ENCODE measurements at regions not wholly inside any gene's neighbourhood (a gene's known extent, or its start where the extent isn't known, plus 50 kb on each side); places are given as distances from the start of the nearest gene placed in this dataset.

DNA sequence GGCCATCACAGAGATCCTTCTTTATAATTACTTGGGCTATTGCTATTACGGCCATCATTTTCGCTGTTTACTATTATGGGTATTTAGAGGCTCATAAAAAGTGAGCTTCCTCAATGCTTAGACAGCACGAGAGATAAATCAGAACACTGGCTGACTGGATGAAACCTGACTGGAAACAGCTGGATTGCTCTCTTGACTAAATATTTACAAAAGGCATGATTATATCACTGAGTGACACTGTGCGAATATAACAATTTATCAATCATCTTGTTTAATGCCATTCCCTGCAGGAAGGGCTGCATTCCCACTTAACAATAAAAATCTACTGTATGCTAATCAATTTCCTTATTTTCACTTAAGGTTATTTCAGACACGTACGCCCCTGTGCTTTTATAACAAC is 260.1 kb upstream of the ARID1B start:
- Histone ChIP-seq H3K9ac (ENCODE audit: low read length) (no peak overlapping the region), H3K27ac (ENCODE audit: low read depth, low read length) (no peak overlapping the region), H3K36me3 (ENCODE audit: control insufficient read depth, insufficient read depth, low read length) (no peaks in the 10 kb centered on the region), H3K4me1 (ENCODE audit: control insufficient read depth, insufficient read depth, low read length) (no peaks in the 10 kb centered on the region), H3K9me3 (ENCODE audit: control insufficient read depth, insufficient read depth, low read depth, low read length) (0 out of 2 replicates have a peak, but pooled peaks cover 3% of the 10 kb centered on the region), H3K4me3 (ENCODE audit: low read depth, low read length) (no peak overlapping the region), H3K27me3 (ENCODE audit: control insufficient read depth, insufficient read depth, low read length) (no peaks in the 10 kb centered on the region)

GRCh38 chr6:156515242-156515641 is 261.9 kb upstream of the ARID1B start:
- no peaks in the 10 kb centered on the region for H3K36me3 ChIP-seq (ENCODE audit: control insufficient read depth, insufficient read depth, low read length)

DNA sequence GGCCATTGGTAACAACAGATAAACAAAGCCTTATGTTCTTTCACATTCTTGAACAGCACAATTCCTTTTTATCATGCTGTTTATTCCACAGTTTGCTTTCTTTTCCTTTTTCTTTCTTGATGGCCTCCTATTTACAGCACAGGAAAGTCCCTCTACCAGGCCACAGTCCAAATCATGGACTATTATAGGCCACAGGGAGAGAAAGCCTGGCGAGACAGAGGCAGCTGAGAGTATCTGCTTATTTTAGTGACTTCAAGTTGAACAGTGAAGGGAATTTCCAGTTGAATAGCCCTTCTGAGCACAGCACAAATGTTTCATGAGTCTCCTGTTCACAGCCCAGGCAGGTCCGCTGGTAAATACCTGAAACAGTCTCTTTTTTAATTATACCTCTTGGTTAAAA is 263.7 kb upstream of the ARID1B start:
- H3K27ac ChIP-seq (ENCODE audit: low read depth, low read length), result no peak overlapping the region
- no peaks in the 10 kb centered on the region for H3K27me3 ChIP-seq (ENCODE audit: control insufficient read depth, insufficient read depth, low read length)
- H3K9ac ChIP-seq (ENCODE audit: low read length), result no peak overlapping the region
- H3K9me3 ChIP-seq (ENCODE audit: control insufficient read depth, insufficient read depth, low read depth, low read length), result no peaks in the 10 kb centered on the region
- no peaks in the 10 kb centered on the region for H3K36me3 ChIP-seq (ENCODE audit: control insufficient read depth, insufficient read depth, low read length)
- no peak overlapping the region for H3K4me3 ChIP-seq (ENCODE audit: low read depth, low read length)
- H3K4me1 ChIP-seq (ENCODE audit: control insufficient read depth, insufficient read depth, low read length), result 0 out of 2 replicates have a peak, but pooled peaks cover 4% of the 10 kb centered on the region

More at GRCh38 chr6:156515242-156515641, 261.9 kb upstream of the ARID1B start:
- H3K4me3 ChIP-seq (ENCODE audit: low read depth, low read length), result no peak overlapping the region
- no peak overlapping the region for H3K27ac ChIP-seq (ENCODE audit: low read depth, low read length)
- H3K9ac ChIP-seq (ENCODE audit: low read length), result no peak overlapping the region
- 0 out of 2 replicates have a peak, but pooled peaks cover 3% of the 10 kb centered on the region for H3K9me3 ChIP-seq (ENCODE audit: control insufficient read depth, insufficient read depth, low read depth, low read length)
- no peaks in the 10 kb centered on the region for H3K27me3 ChIP-seq (ENCODE audit: control insufficient read depth, insufficient read depth, low read length)
- no peaks in the 10 kb centered on the region for H3K4me1 ChIP-seq (ENCODE audit: control insufficient read depth, insufficient read depth, low read length)

GRCh38 chr6:156511570-156511969 is 265.6 kb upstream of the ARID1B start:
- Histone ChIP-seq H3K9me3 (ENCODE audit: control insufficient read depth, insufficient read depth, low read depth, low read length) (no peaks in the 10 kb centered on the region), H3K4me1 (ENCODE audit: control insufficient read depth, insufficient read depth, low read length) (0 out of 2 replicates have a peak, but pooled peaks cover 5% of the 10 kb centered on the region), H3K9ac (ENCODE audit: low read length) (no peak overlapping the region), H3K27ac (ENCODE audit: low read depth, low read length) (no peak overlapping the region), H3K4me3 (ENCODE audit: low read depth, low read length) (no peak overlapping the region), H3K27me3 (ENCODE audit: control insufficient read depth, insufficient read depth, low read length) (no peaks in the 10 kb centered on the region), H3K36me3 (ENCODE audit: control insufficient read depth, insufficient read depth, low read length) (no peaks in the 10 kb centered on the region)

- Histone ChIP-seq H3K4me1 (ENCODE audit: control insufficient read depth, insufficient read depth, low read length) (0 out of 2 replicates have a peak, but pooled peaks cover 5% of the 10 kb centered on the region), H3K27me3 (ENCODE audit: control insufficient read depth, insufficient read depth, low read length) (no peaks in the 10 kb centered on the region)
Measured at GRCh38 chr6:156511051-156511450, 266.1 kb upstream of the ARID1B start.

DNA sequence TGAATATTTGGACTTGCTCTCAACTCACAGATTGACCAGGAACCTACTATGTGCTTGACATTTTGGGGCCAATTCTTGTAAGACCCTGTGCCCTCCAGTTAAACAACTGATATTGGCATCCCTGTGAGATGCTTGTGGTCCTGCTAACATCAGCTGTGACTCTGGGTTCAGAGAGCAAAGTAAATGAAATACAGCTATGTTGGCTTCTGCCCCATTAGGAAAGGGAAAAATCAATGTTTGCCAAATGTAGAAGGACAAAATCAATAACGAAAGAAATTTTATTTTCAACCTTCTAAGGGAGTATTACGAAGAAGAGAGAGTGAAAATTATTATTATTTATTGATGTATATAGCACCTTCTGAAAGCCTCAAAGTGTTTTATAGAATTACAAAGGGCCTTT is 266.9 kb upstream of the ARID1B start:
- H3K27me3 ChIP-seq (ENCODE audit: control insufficient read depth, insufficient read depth, low read length), result no peaks in the 10 kb centered on the region
- no peaks in the 10 kb centered on the region for H3K9me3 ChIP-seq (ENCODE audit: control insufficient read depth, insufficient read depth, low read depth, low read length)

More at GRCh38 chr6:156511051-156511450, 266.1 kb upstream of the ARID1B start:
- Histone ChIP-seq H3K4me3 (ENCODE audit: low read depth, low read length) (no peak overlapping the region), H3K9ac (ENCODE audit: low read length) (no peak overlapping the region), H3K27ac (ENCODE audit: low read depth, low read length) (no peak overlapping the region), H3K9me3 (ENCODE audit: control insufficient read depth, insufficient read depth, low read depth, low read length) (no peaks in the 10 kb centered on the region), H3K36me3 (ENCODE audit: control insufficient read depth, insufficient read depth, low read length) (no peaks in the 10 kb centered on the region)

GRCh38 chr6:156509496-156509895 is 267.7 kb upstream of the ARID1B start:
- Histone ChIP-seq H3K36me3 (ENCODE audit: control insufficient read depth, insufficient read depth, low read length) (no peaks in the 10 kb centered on the region), H3K27ac (ENCODE audit: low read depth, low read length) (no peak overlapping the region), H3K4me3 (ENCODE audit: low read depth, low read length) (no peak overlapping the region), H3K9ac (ENCODE audit: low read length) (no peak overlapping the region), H3K27me3 (ENCODE audit: control insufficient read depth, insufficient read depth, low read length) (no peaks in the 10 kb centered on the region), H3K4me1 (ENCODE audit: control insufficient read depth, insufficient read depth, low read length) (0 out of 2 replicates have a peak, but pooled peaks cover 5% of the 10 kb centered on the region), H3K9me3 (ENCODE audit: control insufficient read depth, insufficient read depth, low read depth, low read length) (no peaks in the 10 kb centered on the region)

More for the DNA sequence above, 266.9 kb upstream of the ARID1B start:
- H3K36me3 ChIP-seq (ENCODE audit: control insufficient read depth, insufficient read depth, low read length), result no peaks in the 10 kb centered on the region
- H3K4me3 ChIP-seq (ENCODE audit: low read depth, low read length), result no peak overlapping the region
- 0 out of 2 replicates have a peak, but pooled peaks cover 5% of the 10 kb centered on the region for H3K4me1 ChIP-seq (ENCODE audit: control insufficient read depth, insufficient read depth, low read length)
- H3K27ac ChIP-seq (ENCODE audit: low read depth, low read length), result no peak overlapping the region
- no peak overlapping the region for H3K9ac ChIP-seq (ENCODE audit: low read length)

DNA sequence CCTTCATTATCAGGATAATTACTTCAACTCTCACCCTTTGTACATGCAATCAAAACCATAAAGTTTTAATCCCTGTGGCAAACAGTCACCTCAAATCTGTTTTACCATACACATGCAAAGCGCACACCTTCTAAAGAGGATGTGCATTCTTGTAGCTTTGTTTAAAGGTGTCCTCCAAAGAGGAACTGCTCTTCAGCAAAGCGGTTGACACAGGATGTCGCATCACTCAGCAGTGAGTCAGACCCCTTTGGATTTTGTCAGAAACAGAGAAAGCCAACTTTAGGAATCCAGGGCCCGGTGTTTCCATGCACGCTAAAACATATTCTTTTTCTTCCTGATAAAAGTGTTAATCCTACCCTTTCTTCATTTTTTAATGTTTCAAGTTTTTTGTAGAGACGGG is 268.3 kb upstream of the ARID1B start:
- no peaks in the 10 kb centered on the region for H3K27me3 ChIP-seq (ENCODE audit: control insufficient read depth, insufficient read depth, low read length)
- H3K4me1 ChIP-seq (ENCODE audit: control insufficient read depth, insufficient read depth, low read length), result 0 out of 2 replicates have a peak, but pooled peaks cover 5% of the 10 kb centered on the region
- H3K9ac ChIP-seq (ENCODE audit: low read length), result no peak overlapping the region
- H3K27ac ChIP-seq (ENCODE audit: low read depth, low read length), result no peak overlapping the region
- H3K9me3 ChIP-seq (ENCODE audit: control insufficient read depth, insufficient read depth, low read depth, low read length), result no peaks in the 10 kb centered on the region
- H3K36me3 ChIP-seq (ENCODE audit: control insufficient read depth, insufficient read depth, low read length), result no peaks in the 10 kb centered on the region
- H3K4me3 ChIP-seq (ENCODE audit: low read depth, low read length), result no peak overlapping the region

GRCh38 chr6:156508126-156508525 is 269.1 kb upstream of the ARID1B start:
- Histone ChIP-seq H3K9ac (ENCODE audit: low read length) (no peak overlapping the region), H3K27ac (ENCODE audit: low read depth, low read length) (no peak overlapping the region), H3K4me1 (ENCODE audit: control insufficient read depth, insufficient read depth, low read length) (0 out of 2 replicates have a peak, but pooled peaks cover 8% of the 10 kb centered on the region), H3K4me3 (ENCODE audit: low read depth, low read length) (no peak overlapping the region), H3K27me3 (ENCODE audit: control insufficient read depth, insufficient read depth, low read length) (no peaks in the 10 kb centered on the region), H3K36me3 (ENCODE audit: control insufficient read depth, insufficient read depth, low read length) (no peaks in the 10 kb centered on the region), H3K9me3 (ENCODE audit: control insufficient read depth, insufficient read depth, low read depth, low read length) (no peaks in the 10 kb centered on the region)

- H3K9ac ChIP-seq (ENCODE audit: low read length), result no peak overlapping the region
- H3K4me3 ChIP-seq (ENCODE audit: low read depth, low read length), result no peak overlapping the region
- no peak overlapping the region for H3K27ac ChIP-seq (ENCODE audit: low read depth, low read length)
- no peaks in the 10 kb centered on the region for H3K36me3 ChIP-seq (ENCODE audit: control insufficient read depth, insufficient read depth, low read length)
- H3K27me3 ChIP-seq (ENCODE audit: control insufficient read depth, insufficient read depth, low read length), result no peaks in the 10 kb centered on the region
- H3K4me1 ChIP-seq (ENCODE audit: control insufficient read depth, insufficient read depth, low read length), result 0 out of 2 replicates have a peak, but pooled peaks cover 12% of the 10 kb centered on the region
- no peaks in the 10 kb centered on the region for H3K9me3 ChIP-seq (ENCODE audit: control insufficient read depth, insufficient read depth, low read depth, low read length)
Measured at GRCh38 chr6:156507656-156508055, 269.5 kb upstream of the ARID1B start.

DNA sequence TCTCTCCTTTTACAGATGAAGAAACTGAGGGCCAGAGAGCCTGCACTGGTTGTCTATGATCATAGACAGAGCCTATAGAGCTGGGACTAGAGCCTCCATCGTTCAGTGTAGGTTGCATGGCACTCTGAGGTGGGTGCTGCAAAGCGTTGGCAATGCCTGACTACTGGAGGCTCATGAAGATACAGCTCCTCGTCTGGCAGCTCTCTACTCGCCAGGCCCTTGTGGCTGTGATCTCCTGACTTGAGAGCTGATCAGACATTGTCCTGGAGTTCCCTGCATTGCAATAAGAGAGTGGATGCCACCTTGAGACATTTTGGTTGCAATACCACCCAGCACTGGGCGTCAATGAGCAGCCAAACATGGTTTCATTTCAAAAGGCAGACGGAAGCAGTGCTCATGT is 270.1 kb upstream of the ARID1B start:
- no peak overlapping the region for H3K9ac ChIP-seq (ENCODE audit: low read length)
- H3K27ac ChIP-seq (ENCODE audit: low read depth, low read length), result no peak overlapping the region
- no peaks in the 10 kb centered on the region for H3K9me3 ChIP-seq (ENCODE audit: control insufficient read depth, insufficient read depth, low read depth, low read length)
- no peak overlapping the region for H3K4me3 ChIP-seq (ENCODE audit: low read depth, low read length)
- 0 out of 2 replicates have a peak, but pooled peaks cover 13% of the 10 kb centered on the region for H3K4me1 ChIP-seq (ENCODE audit: control insufficient read depth, insufficient read depth, low read length)
- H3K36me3 ChIP-seq (ENCODE audit: control insufficient read depth, insufficient read depth, low read length), result no peaks in the 10 kb centered on the region
- no peaks in the 10 kb centered on the region for H3K27me3 ChIP-seq (ENCODE audit: control insufficient read depth, insufficient read depth, low read length)
